H1 (cell line): ENCODE measurements at regions not wholly inside any gene's neighbourhood (a gene's known extent, or its start where the extent isn't known, plus 50 kb on each side); places are given as distances from the start of the nearest gene placed in this dataset.

Experiments used
- CTCF ChIA-PET: fragments of 300-600 bp; sonication (Branson Sonifier 250); formaldehyde crosslinking; loops from one replicate; lab custom pipeline; 2021; ENCODE audit not compliant: partially characterized antibody; lab: Charles Lee
- POLR2A ChIA-PET: fragments of 300-600 bp; sonication (Branson Sonifier 250); formaldehyde crosslinking; loops from one replicate; lab custom pipeline; 2021; ENCODE audit warnings: inconsistent platforms; ENCODE audit not compliant: partially characterized antibody; lab: Charles Lee
- DNase-seq, 2 experiments: peaks; one replicate each; pipeline versions ENCODE4 v3.0.0 to v3.0.0-alpha.2; 2010 to 2022; ENCODE audit warnings: low spot score in 2 of 2, low read depth in 1 of 2, mixed read lengths in 1 of 2
- FAIRE-seq: peaks from 2 replicates; lab custom pipeline; 2011; peaks lifted over from hg19 to GRCh38; lab: Jason Lieb, UNC
- H2AFZ ChIP-seq: 2 replicates; pipeline ENCODE4 v1.8.1; 2012; ENCODE audit warnings: low read length, inconsistent platforms
- H2AK5ac ChIP-seq: 2 replicates; pipeline ENCODE4 v1.6.1; 2013; ENCODE audit warnings: low read depth, low read length
- H2BK120ac ChIP-seq: replicated peaks from 2 replicates; pipeline ENCODE3; 2013; ENCODE audit warnings: low read depth, low read length, inconsistent platforms
- H2BK12ac ChIP-seq: 2 replicates; pipeline ENCODE4 v1.6.1; 2013; ENCODE audit warnings: low read depth, low read length
- H2BK15ac ChIP-seq: 2 replicates; pipeline ENCODE4 v1.6.1; 2013; ENCODE audit warnings: low read length
- H2BK20ac ChIP-seq: 2 replicates; pipeline ENCODE4 v1.6.1; 2013; ENCODE audit warnings: low read length
- H2BK5ac ChIP-seq: 2 replicates; pipeline ENCODE4 v1.6.1; 2013; ENCODE audit warnings: low read depth, low read length
- H3K14ac ChIP-seq: 2 replicates; pipeline ENCODE4 v1.6.1; 2013; ENCODE audit warnings: inconsistent platforms; ENCODE audit not compliant: insufficient read length
- H3K18ac ChIP-seq: 2 replicates; pipeline ENCODE4 v1.6.1; 2013; ENCODE audit warnings: low read length; ENCODE audit errors: extremely low read depth
- H3K23ac ChIP-seq: 2 replicates; pipeline ENCODE4 v1.6.1; 2013; ENCODE audit warnings: inconsistent platforms; ENCODE audit not compliant: insufficient read length
- H3K23me2 ChIP-seq: 2 replicates; pipeline ENCODE4 v1.6.1; 2013; ENCODE audit warnings: low read depth, low read length
- H3K27ac ChIP-seq: 2 replicates; pipeline ENCODE4 v1.6.1; 2011; ENCODE audit warnings: low read depth, low read length, inconsistent platforms
- H3K27me3 ChIP-seq, 4 experiments: replicated peaks in 1 of 4; 1 replicate in 1 of 4; 2 replicates in 3 of 4; pipeline versions ENCODE4 v1.6.1 to v1.8.1; 2011 to 2013; ENCODE audit warnings: low read length in 3 of 4, mild to moderate bottlenecking in 3 of 4, inconsistent platforms in 2 of 4, mixed read lengths in 2 of 4, moderate library complexity in 1 of 4; ENCODE audit not compliant: control insufficient read depth in 3 of 4, insufficient read depth in 3 of 4; ENCODE audit errors: extremely low read depth in 1 of 4
- H3K36me3 ChIP-seq, 4 experiments: 2 replicates each; pipeline versions ENCODE4 v1.6.1 to v1.8.1; 2011 to 2013; ENCODE audit warnings: mild to moderate bottlenecking in 4 of 4, low read length in 3 of 4, moderate library complexity in 2 of 4, control low read depth in 1 of 4, inconsistent platforms in 1 of 4; ENCODE audit not compliant: insufficient read depth in 4 of 4, control insufficient read depth in 2 of 4
- H3K4ac ChIP-seq: replicated peaks from 2 replicates; pipeline ENCODE3; 2013; ENCODE audit warnings: low read length, low read depth, mixed read lengths, inconsistent platforms; ENCODE audit not compliant: insufficient read length
- H3K4me1 ChIP-seq, 4 experiments: replicated peaks in 1 of 4; 1 replicate in 1 of 4; 2 replicates in 3 of 4; pipeline versions ENCODE4 v1.6.1 to v1.8.1; 2011 to 2013; ENCODE audit warnings: low read length in 3 of 4, inconsistent platforms in 2 of 4, mixed read lengths in 1 of 4; ENCODE audit not compliant: insufficient read depth in 4 of 4, control insufficient read depth in 3 of 4
- H3K4me2 ChIP-seq, 2 experiments: 2 replicates each; pipeline versions ENCODE4 v1.6.1 to v1.8.1; 2011 to 2013; ENCODE audit warnings: low read depth in 2 of 2, low read length in 2 of 2, control low read depth in 1 of 2, inconsistent platforms in 1 of 2, mild to moderate bottlenecking in 1 of 2; ENCODE audit not compliant: insufficient read depth in 1 of 2
- H3K4me3 ChIP-seq, 4 experiments: fragments of 200-600, 300-600 bp in 1 of 4; sonication (generic), shearing (Covaris generic), sonication (Bioruptor Twin) in 1 of 4; 2 replicates each; pipeline versions ENCODE4 v1.5.1 to v1.8.1; 2011 to 2016; ENCODE audit warnings: low read length in 4 of 4, low read depth in 3 of 4, control low read depth in 2 of 4, inconsistent platforms in 2 of 4, mild to moderate bottlenecking in 2 of 4, mixed read lengths in 1 of 4, moderate library complexity in 1 of 4; ENCODE audit not compliant: insufficient read depth in 2 of 4; ENCODE audit errors: extremely low read depth in 1 of 4
- H3K56ac ChIP-seq: replicated peaks from 2 replicates; pipeline ENCODE3; 2013; ENCODE audit warnings: low read depth, mild to moderate bottlenecking, mixed read lengths, low read length, inconsistent platforms; ENCODE audit not compliant: insufficient read length
- H3K79me1 ChIP-seq: 2 replicates; pipeline ENCODE4 v1.6.1; 2013; ENCODE audit warnings: low read depth, low read length, control low read depth
- H3K79me2 ChIP-seq, 2 experiments: 2 replicates each; pipeline versions ENCODE4 v1.6.1 to v1.8.1; 2012 to 2013; ENCODE audit warnings: low read length in 2 of 2, mild to moderate bottlenecking in 2 of 2, inconsistent platforms in 1 of 2; ENCODE audit not compliant: insufficient read depth in 2 of 2, control insufficient read depth in 1 of 2
- H3K9ac ChIP-seq, 4 experiments: replicated peaks in 1 of 4; 1 replicate in 1 of 4; 2 replicates in 3 of 4; pipeline versions ENCODE4 v1.6.1 to v1.8.1; 2011 to 2013; ENCODE audit warnings: low read depth in 3 of 4, low read length in 3 of 4, control low read depth in 2 of 4, mild to moderate bottlenecking in 2 of 4, moderate library complexity in 2 of 4, inconsistent platforms in 1 of 4; ENCODE audit errors: extremely low read depth in 1 of 4
- H3K9me3 ChIP-seq, 2 experiments: 2 replicates each; pipeline versions ENCODE4 v1.6.1 to v1.8.1; 2012 to 2013; ENCODE audit warnings: mild to moderate bottlenecking in 2 of 2, moderate library complexity in 2 of 2, control low read depth in 1 of 2, inconsistent platforms in 1 of 2, low read depth in 1 of 2, low read length in 1 of 2, mixed read lengths in 1 of 2; ENCODE audit not compliant: insufficient read depth in 2 of 2
- H4K20me1 ChIP-seq, 2 experiments: replicated peaks in 1 of 2; 2 replicates each; pipeline versions ENCODE3 to v1.8.1; 2011 to 2013; ENCODE audit warnings: inconsistent platforms in 2 of 2, low read length in 2 of 2, mild to moderate bottlenecking in 1 of 2; ENCODE audit not compliant: insufficient read depth in 2 of 2, control insufficient read depth in 1 of 2
- H4K5ac ChIP-seq: 2 replicates; pipeline ENCODE4 v1.6.1; 2013; ENCODE audit warnings: low read length, low read depth, mixed read lengths, inconsistent platforms; ENCODE audit not compliant: insufficient read length
- H4K8ac ChIP-seq: 2 replicates; pipeline ENCODE4 v1.8.0; 2013; ENCODE audit warnings: mild to moderate bottlenecking, moderate library complexity, low read length, inconsistent platforms; ENCODE audit not compliant: insufficient read depth; ENCODE audit errors: extremely low read depth
- H4K91ac ChIP-seq: replicated peaks from 2 replicates; pipeline ENCODE3; 2013; ENCODE audit warnings: low read length, mixed read lengths, inconsistent platforms; ENCODE audit not compliant: insufficient read length
- ASH2L ChIP-seq: fragments of 200-600, 300-600 bp; sonication (generic); IDR thresholded peaks from one replicate; pipeline ENCODE4 v1.7.1; 2017; ENCODE audit warnings: low read length
- BACH1 ChIP-seq: IDR thresholded peaks from 2 replicates; pipeline ENCODE4 v1.6.1; 2012; ENCODE audit warnings: low read length, improper control_type of control experiment
- BCL11A ChIP-seq, 2 experiments: IDR thresholded peaks; one replicate each; pipeline ENCODE4 v1.6.1; 2011; ENCODE audit warnings: low read depth in 2 of 2, low read length in 2 of 2, mild to moderate bottlenecking in 2 of 2
- CBX5 ChIP-seq: fragments of 300-800, 300-1000 bp; sonication (generic); IDR thresholded peaks from 2 replicates; pipeline ENCODE4 v1.7.1; 2016; ENCODE audit warnings: antibody characterized with exemption, low read length, low read depth
- CHD2 ChIP-seq: IDR thresholded peaks from 2 replicates; pipeline ENCODE4 v1.6.1; 2012; ENCODE audit warnings: low read length, improper control_type of control experiment
- CREB1 ChIP-seq: IDR thresholded peaks from 2 replicates; pipeline ENCODE4 v1.6.1; 2012; ENCODE audit warnings: inconsistent platforms
- JUND ChIP-seq: IDR thresholded peaks from 2 replicates; pipeline ENCODE4 v1.6.1; 2011; ENCODE audit warnings: mild to moderate bottlenecking, improper control_type of control experiment, low read length
- PHF8 ChIP-seq: fragments of 200-600 bp; sonication (generic); conservative IDR thresholded peaks from 2 replicates; pipeline ENCODE4 v1.7.1; 2012; ENCODE audit warnings: low read depth, mild to moderate bottlenecking, inconsistent platforms, low read length, moderate library complexity
- POU5F1 ChIP-seq: IDR thresholded peaks from 2 replicates; pipeline ENCODE4 v1.6.1; 2011; ENCODE audit warnings: low read depth, mild to moderate bottlenecking, low read length, moderate library complexity
- WGBS, 2 experiments: shearing (Covaris generic) in 1 of 2; methylation state at CpG; one replicate each; pipeline versions ENCODE4 v1.1.6 to v1.1.7; 2013 to 2015; ENCODE audit warnings: low lambda C conversion rate in 2 of 2, mixed read lengths in 2 of 2, inconsistent platforms in 1 of 2, low coverage in 1 of 2, missing lambda C conversion rate in 1 of 2; ENCODE audit not compliant: insufficient replicate concordance in 2 of 2, insufficient coverage in 1 of 2, insufficient read length in 1 of 2; ENCODE audit errors: extremely low coverage in 1 of 2, missing lambda C conversion rate in 1 of 2; 5-methylcytosine and 5-hydroxymethylcytosine counted together
- TF ChIP-seq, protein P1 (sequence below): IDR thresholded peaks from 2 replicates; pipeline ENCODE4 v1.6.1; 2012; ENCODE audit warnings: low read length, inconsistent platforms
- TF ChIP-seq, protein P2 (sequence below): IDR thresholded peaks from 2 replicates; pipeline ENCODE4 v1.6.1; 2012; ENCODE audit warnings: inconsistent platforms

GRCh38 chr11:69567951-69568808 lies 72.8 kb upstream of the CCND1 start:
- 89% methylated on average over 18 of the region's 18 CpGs; no CpG with 5 or more reads in 1 of the 2 experiments for WGBS, 2 experiments
- Histone ChIP-seq H3K4ac (no peak overlapping the region), H2BK120ac (no peak overlapping the region), H3K27me3 (no peaks in the 10 kb centered on the region), H3K9ac (no peak overlapping the region), H2BK15ac (0 out of 2 replicates have a peak overlapping the region, but pooled peaks have one; percentile 16), H3K14ac (no peak overlapping the region), H2BK20ac (no peak overlapping the region), H4K5ac (no peak overlapping the region), H4K91ac (no peak overlapping the region), H3K36me3 (no peaks in the 10 kb centered on the region), H2AK5ac (0 out of 2 replicates have a peak overlapping the region, but pooled peaks have one; percentile 75), H3K9me3 (no peaks in the 10 kb centered on the region), H3K27ac (no peak overlapping the region), H3K4me2 (no peak overlapping the region), H3K4me1 (no peaks in the 10 kb centered on the region), H3K79me2 (no peaks in the 10 kb centered on the region), H2BK12ac (0 out of 2 replicates have a peak overlapping the region, but pooled peaks have one; percentile 39), H4K20me1 (no peaks in the 10 kb centered on the region), H3K23me2 (no peaks in the 10 kb centered on the region), H2AFZ (no peak overlapping the region), H3K56ac (no peak overlapping the region), H3K23ac (no peak overlapping the region), H3K4me3 (no peak overlapping the region), H3K79me1 (no peaks in the 10 kb centered on the region), H3K18ac (no peak overlapping the region; the same call in 1 of the 2 replicates), H2BK5ac (no peak overlapping the region), H4K8ac (no peak overlapping the region)
- POLR2A ChIA-PET = no interaction called here
- peak in 1 of 2 experiments; percentile 22 for DNase-seq
- FAIRE-seq = peak; percentile 28
- CTCF ChIA-PET = interaction anchor here (0.6 kb wide), 1 partner anchor 13 kb away, joined by 3 read pairs; no protein-coding TSS in a partner anchor
- TF ChIP-seq JUND (no peak), PHF8 (no peak), ASH2L (no peak), CREB1 (no peak), BACH1 (no peak), BCL11A (IDR thresholded peaks at IDR 0.05; ENCODE audit: low read depth in 2 of 2, low read length in 2 of 2) (no peak), CBX5 (no peak), CHD2 (no peak), POU5F1 (no peak)
- TF ChIP-seq, protein P1, sequence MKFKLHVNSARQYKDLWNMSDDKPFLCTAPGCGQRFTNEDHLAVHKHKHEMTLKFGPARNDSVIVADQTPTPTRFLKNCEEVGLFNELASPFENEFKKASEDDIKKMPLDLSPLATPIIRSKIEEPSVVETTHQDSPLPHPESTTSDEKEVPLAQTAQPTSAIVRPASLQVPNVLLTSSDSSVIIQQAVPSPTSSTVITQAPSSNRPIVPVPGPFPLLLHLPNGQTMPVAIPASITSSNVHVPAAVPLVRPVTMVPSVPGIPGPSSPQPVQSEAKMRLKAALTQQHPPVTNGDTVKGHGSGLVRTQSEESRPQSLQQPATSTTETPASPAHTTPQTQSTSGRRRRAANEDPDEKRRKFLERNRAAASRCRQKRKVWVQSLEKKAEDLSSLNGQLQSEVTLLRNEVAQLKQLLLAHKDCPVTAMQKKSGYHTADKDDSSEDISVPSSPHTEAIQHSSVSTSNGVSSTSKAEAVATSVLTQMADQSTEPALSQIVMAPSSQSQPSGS = no peak
- TF ChIP-seq, protein P2, sequence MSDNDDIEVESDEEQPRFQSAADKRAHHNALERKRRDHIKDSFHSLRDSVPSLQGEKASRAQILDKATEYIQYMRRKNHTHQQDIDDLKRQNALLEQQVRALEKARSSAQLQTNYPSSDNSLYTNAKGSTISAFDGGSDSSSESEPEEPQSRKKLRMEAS = no peak
